Spleen (tissue), 11 donors: ENCODE measurements at regions not wholly inside any gene's neighbourhood (a gene's known extent, or its start where the extent isn't known, plus 50 kb on each side); places are given as distances from the start of the nearest gene placed in this dataset.

ENCODE experiments used
- DNase-seq: peaks from one replicate; pipeline ENCODE4 v3.0.0-alpha.2; 2020
- H3K27ac ChIP-seq, 8 donors: fragments of 200-600 bp; sonication (generic) in 7 of 8; 1 replicate in 4 of 8; 2 replicates in 4 of 8; pipeline versions ENCODE4 v1.5.0 to v1.8.0; 2016 to 2021; ENCODE audit warnings: inconsistent platforms in 4 of 8, mild to moderate bottlenecking in 4 of 8, moderate library complexity in 1 of 8
- H3K27me3 ChIP-seq, 7 donors: fragments of 200-600 bp; sonication (generic) in 6 of 7; replicated peaks in 1 of 7; 1 replicate in 4 of 7; 2 replicates in 3 of 7; pipeline versions ENCODE4 v1.5.0 to v1.8.0; 2016 to 2021; ENCODE audit warnings: inconsistent platforms in 3 of 7, mild to moderate bottlenecking in 1 of 7
- H3K36me3 ChIP-seq, 6 donors: fragments of 200-600 bp; sonication (generic) in 5 of 6; 1 replicate in 4 of 6; 2 replicates in 2 of 6; pipeline versions ENCODE4 v1.5.0 to v1.8.0; 2016 to 2021; ENCODE audit warnings: inconsistent platforms in 2 of 6
- H3K4me1 ChIP-seq, 6 donors: fragments of 200-600 bp; sonication (generic) in 5 of 6; 1 replicate in 3 of 6; 2 replicates in 3 of 6; pipeline versions ENCODE4 v1.5.0 to v1.8.0; 2016 to 2021; ENCODE audit warnings: inconsistent platforms in 3 of 6
- H3K4me3 ChIP-seq, 8 donors: fragments of 200-600 bp; sonication (generic) in 7 of 8; 1 replicate in 4 of 8; 2 replicates in 4 of 8; pipeline versions ENCODE4 v1.5.0 to v1.8.0; 2016 to 2021; ENCODE audit warnings: inconsistent platforms in 4 of 8, mild to moderate bottlenecking in 4 of 8, moderate library complexity in 2 of 8
- H3K9me3 ChIP-seq, 8 donors: fragments of 200-600 bp; sonication (generic) in 7 of 8; 1 replicate in 4 of 8; 2 replicates in 4 of 8; pipeline versions ENCODE4 v1.5.0 to v1.8.0; 2016 to 2021; ENCODE audit warnings: inconsistent platforms in 4 of 8
- CTCF ChIP-seq, 11 experiments: fragments of 200-600 bp in 7 of 11; fragments of 450-650 bp in 4 of 11; sonication (generic) in 4 of 11; IDR thresholded peaks in 8 of 11; conservative IDR thresholded peaks in 3 of 11; 1 replicate in 7 of 11; 2 replicates in 4 of 11; pipeline versions ENCODE4 v1.4.0 to v1.8.0; 2016 to 2021; ENCODE audit warnings: antibody characterized with exemption in 11 of 11, inconsistent platforms in 4 of 11, mild to moderate bottlenecking in 1 of 11
- POLR2A ChIP-seq, 3 donors: fragments of 450-650 bp; IDR thresholded peaks; one replicate each; pipeline ENCODE4 v1.5.1; 2017; ENCODE audit warnings: antibody characterized with exemption in 3 of 3, mild to moderate bottlenecking in 1 of 3
- POLR2AphosphoS5 ChIP-seq, 3 donors: sonication (generic); formaldehyde crosslinking; IDR thresholded peaks; one replicate each; pipeline ENCODE4 v1.5.1; 2017; ENCODE audit warnings: antibody characterized with exemption in 3 of 3
- WGBS, 5 donors: extraction: QIAGEN DNeasy Blood & Tissue Kit in 3 of 5; methylation state at CpG; one replicate each; pipeline versions ENCODE4 v1.1.5 to v1.1.7; 2013 to 2018; 5-methylcytosine and 5-hydroxymethylcytosine counted together
- intact Hi-C: fragments of 100-400 bp; cut with DNase I; formaldehyde crosslinking; loops from one replicate; pipeline ENCODE4 v1.15.0; 2023; ENCODE audit warnings: low total_unique reads
- donor health status: healthy with polysubstance abuse.
- donor health status: DM: no; HTN: no; CAD: no; lungs with moderate emphysema.
- donor health status: DM: no; HTN: no; CAD: no.
- donor health status: Bipolar disorder and iron deficiency.
- donor health status: healthy.
- donor health status: DM: no; HTN: no; CAD: no.
- donor health status: DM: yes; HTN: yes; CAD: no.

GRCh38 chr1:73327180-73327793 is 870.7 kb downstream of the LRRIQ3 start:
- no peak for DNase-seq
- no peaks in the 10 kb centered on the region for H3K36me3 ChIP-seq
- H3K9me3 ChIP-seq: peaks cover 0 to 71% (median 51%) of the 10 kb centered on the region in 8 donors
- TF ChIP-seq CTCF (IDR thresholded peaks at IDR 0.05 in 8 of 11, conservative IDR thresholded peaks at IDR 0.05 in 3 of 11) (no peak), POLR2A (IDR thresholded peaks at IDR 0.05) (no peak), POLR2AphosphoS5 (IDR thresholded peaks at IDR 0.05) (no peak)
- H3K4me3 ChIP-seq: no peak overlapping the region
- no peak overlapping the region for H3K27ac ChIP-seq
- H3K27me3 ChIP-seq: no peaks in the 10 kb centered on the region
- intact Hi-C loops: no loop called here
- WGBS, 5 donors: 81 to 94% (median 88%) methylated on average over 3 of the region's 3 CpGs
- no peaks in the 10 kb centered on the region for H3K4me1 ChIP-seq

GRCh38 chr1:73326663-73327062 is 871.3 kb downstream of the LRRIQ3 start:
- Histone ChIP-seq H3K27ac (no peak overlapping the region), H3K27me3 (no peaks in the 10 kb centered on the region), H3K9me3 (peaks cover 0 to 65% (median 45%) of the 10 kb centered on the region in 8 donors), H3K4me1 (no peaks in the 10 kb centered on the region), H3K36me3 (no peaks in the 10 kb centered on the region), H3K4me3 (no peak overlapping the region)
- 75 to 87% (median 84%) methylated on average over 5 of the region's 5 CpGs for WGBS, 5 donors
- intact Hi-C loops: no loop called here
- TF ChIP-seq POLR2AphosphoS5 (IDR thresholded peaks at IDR 0.05): no peak
- no peak for TF ChIP-seq CTCF (IDR thresholded peaks at IDR 0.05 in 8 of 11, conservative IDR thresholded peaks at IDR 0.05 in 3 of 11)
- TF ChIP-seq POLR2A (IDR thresholded peaks at IDR 0.05): no peak
- no peak for DNase-seq

GRCh38 chr1:73310797-73311381 is 887.1 kb downstream of the LRRIQ3 start:
- no peak for TF ChIP-seq POLR2A (IDR thresholded peaks at IDR 0.05)
- TF ChIP-seq CTCF (IDR thresholded peaks at IDR 0.05 in 8 of 11, conservative IDR thresholded peaks at IDR 0.05 in 3 of 11): no peak
- no peaks in the 10 kb centered on the region for H3K27me3 ChIP-seq
- H3K27ac ChIP-seq: no peak overlapping the region
- peaks cover 0 to 4% (median 0%) of the 10 kb centered on the region in 8 donors for H3K9me3 ChIP-seq
- H3K4me1 ChIP-seq: no peaks in the 10 kb centered on the region
- intact Hi-C loops: no loop called here
- H3K4me3 ChIP-seq: no peak overlapping the region
- 46 to 78% (median 69%) methylated on average over 4 of the region's 4 CpGs for WGBS, 5 donors
- no peaks in the 10 kb centered on the region for H3K36me3 ChIP-seq
- DNase-seq: no peak

GRCh38 chr1:73306899-73307555 is 890.9 kb downstream of the LRRIQ3 start:
- H3K4me3 ChIP-seq: no peak overlapping the region
- 86 to 97% (median 90%) methylated on average over 1 to 2 of the region's 2 CpGs for WGBS, 5 donors
- H3K36me3 ChIP-seq: no peaks in the 10 kb centered on the region
- intact Hi-C loops: no loop called here
- no peak overlapping the region for H3K27ac ChIP-seq
- DNase-seq: no peak
- no peak for TF ChIP-seq CTCF (IDR thresholded peaks at IDR 0.05 in 8 of 11, conservative IDR thresholded peaks at IDR 0.05 in 3 of 11)
- TF ChIP-seq POLR2A (IDR thresholded peaks at IDR 0.05): no peak
- TF ChIP-seq POLR2AphosphoS5 (IDR thresholded peaks at IDR 0.05): no peak
- no peaks in the 10 kb centered on the region for H3K4me1 ChIP-seq
- no peaks in the 10 kb centered on the region for H3K27me3 ChIP-seq
- H3K9me3 ChIP-seq: peaks cover 0 to 5% (median under 1%) of the 10 kb centered on the region in 8 donors
